Testis (tissue), 2 donors: ENCODE measurements at regions not wholly inside any gene's neighbourhood (a gene's known extent, or its start where the extent isn't known, plus 50 kb on each side); places are given as distances from the start of the nearest gene placed in this dataset.

ENCODE experiments used
- POLR2A ChIP-seq: fragments of 450-650 bp; IDR thresholded peaks from one replicate; pipeline ENCODE4 v1.6.1; 2017; ENCODE audit warnings: antibody characterized with exemption, mild to moderate bottlenecking, moderate library complexity
- TF ChIP-seq, protein P1 (sequence below), 3 experiments: fragments of 450-650 bp in 2 of 3; fragments of 200-600 bp in 1 of 3; sonication (generic) in 1 of 3; IDR thresholded peaks; one replicate each; pipeline ENCODE4 v1.5.1; 2016 to 2019; ENCODE audit warnings: antibody characterized with exemption in 3 of 3, mild to moderate bottlenecking in 2 of 3, moderate library complexity in 1 of 3

DNA sequence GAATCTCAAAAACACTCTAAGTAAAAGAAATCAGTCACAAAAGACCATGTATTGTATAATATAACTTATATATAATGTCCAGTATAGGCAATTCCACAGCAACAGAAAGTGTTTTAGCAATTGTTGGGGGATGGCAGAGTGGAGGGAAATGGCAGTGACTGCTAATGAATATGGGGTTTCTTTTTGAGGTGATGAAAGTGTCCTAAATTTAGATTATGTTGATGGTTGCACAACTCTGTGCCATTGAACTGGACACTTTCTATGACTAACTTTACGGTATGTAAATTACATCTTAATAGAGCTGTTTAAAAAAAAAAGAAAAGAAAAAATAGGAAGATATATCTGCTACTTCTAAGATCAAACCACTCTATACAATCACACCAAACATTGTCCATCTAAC lies 124.9 kb upstream of the ZNF462 start:
- TF ChIP-seq, protein P1, sequence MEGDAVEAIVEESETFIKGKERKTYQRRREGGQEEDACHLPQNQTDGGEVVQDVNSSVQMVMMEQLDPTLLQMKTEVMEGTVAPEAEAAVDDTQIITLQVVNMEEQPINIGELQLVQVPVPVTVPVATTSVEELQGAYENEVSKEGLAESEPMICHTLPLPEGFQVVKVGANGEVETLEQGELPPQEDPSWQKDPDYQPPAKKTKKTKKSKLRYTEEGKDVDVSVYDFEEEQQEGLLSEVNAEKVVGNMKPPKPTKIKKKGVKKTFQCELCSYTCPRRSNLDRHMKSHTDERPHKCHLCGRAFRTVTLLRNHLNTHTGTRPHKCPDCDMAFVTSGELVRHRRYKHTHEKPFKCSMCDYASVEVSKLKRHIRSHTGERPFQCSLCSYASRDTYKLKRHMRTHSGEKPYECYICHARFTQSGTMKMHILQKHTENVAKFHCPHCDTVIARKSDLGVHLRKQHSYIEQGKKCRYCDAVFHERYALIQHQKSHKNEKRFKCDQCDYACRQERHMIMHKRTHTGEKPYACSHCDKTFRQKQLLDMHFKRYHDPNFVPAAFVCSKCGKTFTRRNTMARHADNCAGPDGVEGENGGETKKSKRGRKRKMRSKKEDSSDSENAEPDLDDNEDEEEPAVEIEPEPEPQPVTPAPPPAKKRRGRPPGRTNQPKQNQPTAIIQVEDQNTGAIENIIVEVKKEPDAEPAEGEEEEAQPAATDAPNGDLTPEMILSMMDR (IDR thresholded peaks at IDR 0.05) = no peak
- no peak for TF ChIP-seq POLR2A
